Thyroid gland (tissue), 4 donors: ENCODE measurements at regions not wholly inside any gene's neighbourhood (a gene's known extent, or its start where the extent isn't known, plus 50 kb on each side); places are given as distances from the start of the nearest gene placed in this dataset.

Experiments used
- DNase-seq, 2 donors: peaks; one replicate each; pipeline ENCODE4 v3.0.0-alpha.2; 2019
- H3K27ac ChIP-seq, 3 donors: fragments of 200-600 bp; sonication (generic); 1 replicate in 2 of 3; 2 replicates in 1 of 3; pipeline ENCODE4 v1.5.1; 2016 to 2019; ENCODE audit warnings: mild to moderate bottlenecking in 1 of 3, moderate library complexity in 1 of 3
- H3K27me3 ChIP-seq: fragments of 200-600 bp; sonication (generic); one replicate; pipeline ENCODE4 v1.5.1; 2019
- H3K36me3 ChIP-seq, 2 donors: fragments of 200-600 bp; sonication (generic); one replicate each; pipeline ENCODE4 v1.5.1; 2016 to 2019
- H3K4me1 ChIP-seq, 2 donors: fragments of 200-600 bp; sonication (generic); one replicate each; pipeline ENCODE4 v1.5.1; 2017 to 2019
- H3K4me3 ChIP-seq, 3 donors: fragments of 200-600 bp; sonication (generic); replicated peaks in 1 of 3; 1 replicate in 2 of 3; 2 replicates in 1 of 3; pipeline ENCODE4 v1.5.1; 2016; ENCODE audit warnings: mild to moderate bottlenecking in 1 of 3
- H3K9me3 ChIP-seq: fragments of 200-600 bp; sonication (generic); one replicate; pipeline ENCODE4 v1.5.1; 2017
- POLR2A ChIP-seq, 2 donors: fragments of 450-650 bp; IDR thresholded peaks; one replicate each; pipeline ENCODE4 v1.6.1; 2017; ENCODE audit warnings: antibody characterized with exemption in 2 of 2, mild to moderate bottlenecking in 2 of 2, moderate library complexity in 1 of 2
- WGBS, 2 donors: methylation state at CpG; one replicate each; pipeline ENCODE4 v1.1.5; 2017; 5-methylcytosine and 5-hydroxymethylcytosine counted together
- intact Hi-C: fragments of 100-400 bp; cut with DNase I; formaldehyde crosslinking; loops from one replicate; pipeline ENCODE4 v1.15.1; 2023
- TF ChIP-seq, protein P1 (sequence below), 6 experiments: fragments of 200-600 bp in 3 of 6; fragments of 450-650 bp in 3 of 6; sonication (generic) in 3 of 6; IDR thresholded peaks; one replicate each; pipeline ENCODE4 v1.5.1; 2016 to 2019; ENCODE audit warnings: antibody characterized with exemption in 6 of 6, mild to moderate bottlenecking in 2 of 6, inconsistent platforms in 1 of 6, moderate library complexity in 1 of 6

DNA sequence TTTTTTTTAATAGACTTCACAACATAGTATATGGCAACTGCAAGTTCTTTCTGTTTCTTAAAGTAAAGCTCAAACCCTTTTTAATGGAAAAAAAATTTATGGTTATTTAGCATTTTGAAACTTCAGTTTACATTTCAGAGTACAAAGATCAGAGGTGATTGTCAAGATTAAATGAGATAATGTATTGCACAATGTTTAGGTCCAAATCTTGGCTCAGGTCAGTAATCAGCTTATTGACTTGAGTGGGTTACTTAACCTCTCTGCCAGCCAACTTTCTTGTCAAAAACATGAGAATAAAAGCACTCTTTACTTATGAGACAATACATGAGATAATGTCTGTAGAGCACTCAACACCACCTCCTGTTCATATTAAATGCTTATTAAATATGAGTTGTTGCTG lies 345.1 kb upstream of the PTPRD start:
- DNase-seq, result no peak
- Histone ChIP-seq H3K27me3 (no peaks in the 10 kb centered on the region), H3K4me3 (no peak overlapping the region), H3K9me3 (no peaks in the 10 kb centered on the region), H3K36me3 (no peaks in the 10 kb centered on the region), H3K4me1 (no peaks in the 10 kb centered on the region), H3K27ac (no peak overlapping the region)
- TF ChIP-seq, protein P1, sequence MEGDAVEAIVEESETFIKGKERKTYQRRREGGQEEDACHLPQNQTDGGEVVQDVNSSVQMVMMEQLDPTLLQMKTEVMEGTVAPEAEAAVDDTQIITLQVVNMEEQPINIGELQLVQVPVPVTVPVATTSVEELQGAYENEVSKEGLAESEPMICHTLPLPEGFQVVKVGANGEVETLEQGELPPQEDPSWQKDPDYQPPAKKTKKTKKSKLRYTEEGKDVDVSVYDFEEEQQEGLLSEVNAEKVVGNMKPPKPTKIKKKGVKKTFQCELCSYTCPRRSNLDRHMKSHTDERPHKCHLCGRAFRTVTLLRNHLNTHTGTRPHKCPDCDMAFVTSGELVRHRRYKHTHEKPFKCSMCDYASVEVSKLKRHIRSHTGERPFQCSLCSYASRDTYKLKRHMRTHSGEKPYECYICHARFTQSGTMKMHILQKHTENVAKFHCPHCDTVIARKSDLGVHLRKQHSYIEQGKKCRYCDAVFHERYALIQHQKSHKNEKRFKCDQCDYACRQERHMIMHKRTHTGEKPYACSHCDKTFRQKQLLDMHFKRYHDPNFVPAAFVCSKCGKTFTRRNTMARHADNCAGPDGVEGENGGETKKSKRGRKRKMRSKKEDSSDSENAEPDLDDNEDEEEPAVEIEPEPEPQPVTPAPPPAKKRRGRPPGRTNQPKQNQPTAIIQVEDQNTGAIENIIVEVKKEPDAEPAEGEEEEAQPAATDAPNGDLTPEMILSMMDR (IDR thresholded peaks at IDR 0.05), result no peak
- TF ChIP-seq POLR2A (IDR thresholded peaks at IDR 0.05), result no peak
- intact Hi-C loops, result no loop called here

DNA sequence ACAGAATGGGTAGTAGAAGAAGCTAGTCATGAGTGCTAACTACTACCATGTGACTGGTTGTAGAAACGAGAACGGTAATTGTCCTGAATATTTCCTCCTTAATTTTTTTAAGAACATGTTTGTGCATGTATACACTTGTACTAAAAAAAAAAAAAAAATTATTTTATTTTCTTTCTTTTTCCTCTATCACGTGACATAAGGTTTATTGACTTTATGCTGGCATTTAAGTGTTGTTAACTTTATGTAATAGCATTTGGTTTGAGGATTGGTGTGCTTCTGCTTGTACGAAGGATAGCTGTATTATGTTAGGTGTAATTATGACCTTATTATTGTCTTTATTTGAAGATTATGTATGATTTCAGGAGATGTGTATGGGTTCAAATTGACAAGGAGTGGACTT lies 349.1 kb upstream of the PTPRD start:
- Histone ChIP-seq H3K9me3 (no peaks in the 10 kb centered on the region), H3K4me3 (no peak overlapping the region), H3K4me1 (no peaks in the 10 kb centered on the region), H3K27me3 (no peaks in the 10 kb centered on the region), H3K27ac (no peak overlapping the region), H3K36me3 (no peaks in the 10 kb centered on the region)
- no peak for TF ChIP-seq POLR2A (IDR thresholded peaks at IDR 0.05)
- TF ChIP-seq, protein P1 (IDR thresholded peaks at IDR 0.05), result no peak
- intact Hi-C loops, result no loop called here
- no peak for DNase-seq
- WGBS, 2 donors, result 90 to 91% methylated on average over 4 of the region's 4 CpGs

DNA sequence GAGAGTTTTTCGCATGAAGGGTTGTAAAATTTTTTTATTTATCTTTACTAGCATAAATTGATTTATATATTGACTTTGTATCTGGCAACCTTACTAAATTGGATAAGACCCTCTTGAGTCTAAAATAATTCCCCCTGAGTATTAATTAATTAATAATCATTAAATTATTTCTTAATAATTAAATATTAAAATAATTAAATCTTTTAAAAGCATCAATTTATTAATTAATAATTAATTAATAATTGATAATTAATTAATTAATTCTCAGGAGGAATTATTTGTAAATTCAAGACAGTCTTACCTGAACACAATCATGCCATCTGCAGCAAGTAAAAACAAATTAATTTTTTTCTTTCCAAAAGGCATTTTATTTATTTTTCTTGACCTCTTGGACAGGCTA lies 370.4 kb upstream of the PTPRD start:
- no peak for DNase-seq
- Histone ChIP-seq H3K4me1 (no peaks in the 10 kb centered on the region), H3K36me3 (no peaks in the 10 kb centered on the region), H3K4me3 (no peak overlapping the region), H3K27ac (no peak overlapping the region), H3K27me3 (no peaks in the 10 kb centered on the region), H3K9me3 (no peaks in the 10 kb centered on the region)
- TF ChIP-seq, protein P1 (IDR thresholded peaks at IDR 0.05), result no peak
- TF ChIP-seq POLR2A (IDR thresholded peaks at IDR 0.05), result no peak
- intact Hi-C loops, result no loop called here
- 95 to 96% methylated on average over 1 of the region's 1 CpG for WGBS, 2 donors

DNA sequence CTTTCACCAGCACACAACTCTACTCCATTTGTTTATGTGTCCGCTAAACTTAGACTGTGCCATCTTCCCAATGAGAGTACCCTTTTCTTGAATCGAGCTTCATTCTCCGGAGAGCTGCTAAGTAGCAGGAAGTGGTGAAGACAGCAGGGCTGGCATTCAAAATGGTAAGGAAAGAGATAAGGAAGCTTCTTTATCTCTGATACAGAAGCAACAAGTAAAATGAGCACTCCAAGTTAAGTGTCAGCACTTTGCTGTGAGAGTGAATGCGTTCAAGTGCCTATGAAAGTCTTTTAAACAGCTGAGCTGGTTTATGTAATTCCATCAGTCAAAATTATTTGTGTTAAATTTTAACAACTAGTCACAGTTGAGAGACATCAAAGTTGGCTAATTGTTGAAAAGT lies 386.8 kb upstream of the PTPRD start:
- H3K36me3 ChIP-seq, result no peaks in the 10 kb centered on the region
- H3K9me3 ChIP-seq, result no peaks in the 10 kb centered on the region
- WGBS, 2 donors, result 48 to 49% methylated on average over 4 of the region's 4 CpGs
- intact Hi-C loops, result no loop called here
- TF ChIP-seq, protein P1 (IDR thresholded peaks at IDR 0.05), result no peak
- TF ChIP-seq POLR2A (IDR thresholded peaks at IDR 0.05), result no peak
- H3K4me1 ChIP-seq, result no peaks in the 10 kb centered on the region
- H3K27ac ChIP-seq, result no peak overlapping the region
- H3K4me3 ChIP-seq, result no peak overlapping the region
- no peaks in the 10 kb centered on the region for H3K27me3 ChIP-seq
- no peak for DNase-seq

DNA sequence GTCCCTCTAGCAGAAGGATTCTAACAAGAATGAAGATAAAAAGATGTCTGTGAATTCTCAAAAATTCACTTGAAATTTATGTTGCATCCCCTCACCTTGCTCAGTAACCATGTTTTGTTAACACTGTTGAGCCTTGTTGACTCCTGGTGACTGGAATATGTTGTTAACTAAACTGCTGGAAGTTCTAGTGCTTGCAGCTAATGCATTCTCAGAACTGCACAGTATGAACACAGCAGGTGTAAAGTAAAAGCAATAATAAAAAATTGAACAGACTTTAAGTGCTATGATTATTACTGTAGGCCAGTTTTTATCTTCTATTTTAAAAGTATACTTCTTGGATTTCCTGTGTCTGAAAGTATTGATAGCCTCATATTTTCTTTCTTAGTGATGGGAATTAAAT lies 388.7 kb upstream of the PTPRD start:
- Histone ChIP-seq H3K27ac (no peak overlapping the region), H3K36me3 (no peaks in the 10 kb centered on the region), H3K4me1 (no peaks in the 10 kb centered on the region), H3K4me3 (no peak overlapping the region), H3K9me3 (no peaks in the 10 kb centered on the region), H3K27me3 (no peaks in the 10 kb centered on the region)
- intact Hi-C loops, result no loop called here
- DNase-seq, result no peak
- TF ChIP-seq POLR2A (IDR thresholded peaks at IDR 0.05), result no peak
- TF ChIP-seq, protein P1 (IDR thresholded peaks at IDR 0.05), result no peak
